IMR-90 (cell line): ENCODE measurements at regions not wholly inside any gene's neighbourhood (a gene's known extent, or its start where the extent isn't known, plus 50 kb on each side); places are given as distances from the start of the nearest gene placed in this dataset.

Experiments used
- ATAC-seq: fragments of 200-7000 bp; cut with Tn5 transposase; 2 replicates; pipeline ENCODE4 v1.9.1; 2020; ENCODE audit warnings: low read depth, mild to moderate bottlenecking, moderate library complexity
- BruUV-seq: library from RNA; stranded (reverse); fragments of 400-500 nt; replicated peaks from 2 replicates; lab custom pipeline; 2021; lab: Mats Ljungman, UMichigan
- CTCF ChIA-PET: fragments of 300-600 bp; formaldehyde crosslinking; extraction: SDS; loops from one replicate; lab custom pipeline; 2021; ENCODE audit warnings: antibody characterized with exemption; lab: Yijun Ruan, JAX
- POLR2A ChIA-PET: fragments of 300-600 bp; sonication (Branson Sonifier 250); formaldehyde crosslinking; loops from one replicate; lab custom pipeline; 2022; ENCODE audit warnings: antibody characterized with exemption; ENCODE audit not compliant: unreplicated experiment; lab: Charles Lee
- DNase-seq: peaks from one replicate; pipeline ENCODE4 v3.0.0; 2013
- H2AFZ ChIP-seq: replicated peaks from 2 replicates; pipeline ENCODE3; 2013; ENCODE audit warnings: low read length, mild to moderate bottlenecking; ENCODE audit not compliant: poor library complexity
- H2AK5ac ChIP-seq: 2 replicates; pipeline ENCODE4 v1.6.1; 2013; ENCODE audit warnings: low read depth, low read length, inconsistent platforms
- H2AK9ac ChIP-seq: replicated peaks from 2 replicates; pipeline ENCODE3; 2013; ENCODE audit warnings: mild to moderate bottlenecking, low read depth, low read length, moderate library complexity; ENCODE audit not compliant: poor library complexity
- H2BK120ac ChIP-seq: 2 replicates; pipeline ENCODE4 v1.6.1; 2013; ENCODE audit warnings: low read depth, low read length, inconsistent platforms
- H2BK15ac ChIP-seq: 3 replicates; pipeline ENCODE4 v1.6.1; 2013; ENCODE audit warnings: low read depth, low read length, inconsistent platforms
- H2BK20ac ChIP-seq: 2 replicates; pipeline ENCODE4 v1.6.1; 2013; ENCODE audit warnings: low read depth, mild to moderate bottlenecking, inconsistent platforms, low read length, moderate library complexity
- H2BK5ac ChIP-seq: 2 replicates; pipeline ENCODE4 v1.6.1; 2013; ENCODE audit warnings: mild to moderate bottlenecking, low read depth, low read length, inconsistent platforms; ENCODE audit not compliant: poor library complexity, severe bottlenecking
- H3K14ac ChIP-seq: replicated peaks from 2 replicates; pipeline ENCODE4 v1.6.1; 2013; ENCODE audit warnings: low read depth, low read length, inconsistent platforms
- H3K18ac ChIP-seq: 2 replicates; pipeline ENCODE4 v1.6.1; 2013; ENCODE audit warnings: low read depth, low read length, control low read depth
- H3K23ac ChIP-seq: 2 replicates; pipeline ENCODE4 v1.6.1; 2013; ENCODE audit warnings: low read depth, low read length, inconsistent platforms
- H3K27ac ChIP-seq: 2 replicates; pipeline ENCODE4 v1.5.1; 2013; ENCODE audit warnings: mild to moderate bottlenecking, control low read depth, low read length; ENCODE audit not compliant: insufficient read depth
- H3K27me3 ChIP-seq: 2 replicates; pipeline ENCODE4 v1.6.1; 2013; ENCODE audit warnings: low read length; ENCODE audit not compliant: control insufficient read depth, insufficient read depth
- H3K36me3 ChIP-seq: 2 replicates; pipeline ENCODE4 v1.6.1; 2013; ENCODE audit warnings: low read length, mixed read lengths; ENCODE audit not compliant: control insufficient read depth, insufficient read depth
- H3K4ac ChIP-seq: 2 replicates; pipeline ENCODE4 v1.6.1; 2013; ENCODE audit warnings: low read depth, low read length, inconsistent platforms
- H3K4me1 ChIP-seq: 2 replicates; pipeline ENCODE4 v1.6.1; 2013; ENCODE audit warnings: low read length, mixed read lengths; ENCODE audit not compliant: control insufficient read depth, insufficient read depth
- H3K4me2 ChIP-seq: 2 replicates; pipeline ENCODE4 v1.6.1; 2013; ENCODE audit warnings: low read depth, mild to moderate bottlenecking, control low read depth, low read length, moderate library complexity
- H3K4me3 ChIP-seq: 2 replicates; pipeline ENCODE4 v1.5.1; 2013; ENCODE audit warnings: low read depth, mild to moderate bottlenecking, control low read depth, low read length, moderate library complexity; ENCODE audit not compliant: insufficient read depth
- H3K56ac ChIP-seq: 2 replicates; pipeline ENCODE4 v1.6.1; 2013; ENCODE audit warnings: low read length, inconsistent platforms; ENCODE audit not compliant: insufficient read depth; ENCODE audit errors: extremely low read depth
- H3K79me1 ChIP-seq, 2 experiments: 2 replicates each; pipeline ENCODE4 v1.6.1; 2013; ENCODE audit warnings: low read length in 2 of 2, inconsistent platforms in 1 of 2, low read depth in 1 of 2
- H3K9ac ChIP-seq: 2 replicates; pipeline ENCODE4 v1.6.1; 2013; ENCODE audit warnings: low read depth, low read length, control low read depth
- H3K9me1 ChIP-seq: 2 replicates; pipeline ENCODE4 v1.6.1; 2013; ENCODE audit warnings: low read length, inconsistent platforms; ENCODE audit not compliant: insufficient read depth
- H3K9me3 ChIP-seq: 2 replicates; pipeline ENCODE4 v1.6.1; 2013; ENCODE audit warnings: low read length; ENCODE audit not compliant: control insufficient read depth, insufficient read depth
- H4K20me1 ChIP-seq: 2 replicates; pipeline ENCODE4 v1.6.1; 2013; ENCODE audit warnings: low read length, inconsistent platforms; ENCODE audit not compliant: insufficient read depth
- H4K5ac ChIP-seq: 2 replicates; pipeline ENCODE4 v1.6.1; 2013; ENCODE audit warnings: mild to moderate bottlenecking, low read depth, low read length, control low read depth
- H4K8ac ChIP-seq, 2 experiments: 2 replicates each; pipeline ENCODE4 v1.6.1; 2013; ENCODE audit warnings: low read depth in 2 of 2, low read length in 2 of 2, control low read depth in 1 of 2, inconsistent platforms in 1 of 2
- H4K91ac ChIP-seq: 2 replicates; pipeline ENCODE4 v1.6.1; 2013; ENCODE audit warnings: low read depth, low read length, inconsistent platforms; ENCODE audit not compliant: insufficient read depth
- CTCF ChIP-seq: conservative IDR thresholded peaks from 2 replicates; pipeline ENCODE4 v1.5.1; 2012; ENCODE audit warnings: mild to moderate bottlenecking, low read depth, low read length, improper control_type of control experiment
- ELK1 ChIP-seq: fragments of 150-350 bp; IDR thresholded peaks from 2 replicates; pipeline ENCODE4 v1.6.1; 2016; ENCODE audit warnings: low read depth, mild to moderate bottlenecking, low read length, moderate library complexity, borderline replicate concordance
- FOS ChIP-seq: fragments of 150-350 bp; IDR thresholded peaks from 2 replicates; pipeline ENCODE4 v1.6.1; 2016; ENCODE audit warnings: low read depth, low read length
- MAZ ChIP-seq: IDR thresholded peaks from 2 replicates; pipeline ENCODE4 v1.6.1; 2012; ENCODE audit warnings: low read depth, mild to moderate bottlenecking, low read length, improper control_type of control experiment, moderate library complexity, borderline replicate concordance
- MXI1 ChIP-seq: IDR thresholded peaks from 2 replicates; pipeline ENCODE4 v1.6.1; 2012; ENCODE audit warnings: low read depth, mild to moderate bottlenecking, low read length, moderate library complexity, borderline replicate concordance
- NFE2L2 ChIP-seq: fragments of 150-350 bp; IDR thresholded peaks from 2 replicates; pipeline ENCODE4 v1.6.1; 2016; ENCODE audit warnings: low read depth, mild to moderate bottlenecking, low read length
- POLR2A ChIP-seq: IDR thresholded peaks from 2 replicates; pipeline ENCODE4 v1.6.1; 2012; ENCODE audit warnings: mild to moderate bottlenecking, low read depth, low read length
- RAD21 ChIP-seq: IDR thresholded peaks from 2 replicates; pipeline ENCODE4 v1.6.1; 2012; ENCODE audit warnings: low read length, improper control_type of control experiment
- RCOR1 ChIP-seq: IDR thresholded peaks from 2 replicates; pipeline ENCODE4 v1.6.1; 2012; ENCODE audit warnings: mild to moderate bottlenecking, low read length, improper control_type of control experiment; ENCODE audit not compliant: insufficient replicate concordance
- SMC3 ChIP-seq: fragments of 150-350 bp; IDR thresholded peaks from 2 replicates; pipeline ENCODE4 v1.6.1; 2016; ENCODE audit warnings: low read depth, mild to moderate bottlenecking, antibody characterized with exemption, low read length, moderate library complexity
- USF2 ChIP-seq: fragments of 150-350 bp; IDR thresholded peaks from 2 replicates; pipeline ENCODE4 v1.6.1; 2017; ENCODE audit warnings: mild to moderate bottlenecking, antibody characterized with exemption, low read length, low read depth
- WGBS, 2 experiments: methylation state at CpG; one replicate each; pipeline versions ENCODE4 v1.1.5 to v1.1.7; 2013; ENCODE audit warnings: missing lambda C conversion rate in 2 of 2; ENCODE audit not compliant: insufficient read length in 1 of 2; ENCODE audit errors: extremely low coverage in 2 of 2; 5-methylcytosine and 5-hydroxymethylcytosine counted together
- dilution Hi-C: fragments of 300-500 bp; cut with HindIII; formaldehyde crosslinking; loops from one replicate; pipeline ENCODE4 v1.14.3; 2018; ENCODE audit warnings: low sequenced_read_pairs; ENCODE audit not compliant: unreplicated experiment
- in situ Hi-C: fragments of 300-500 bp; cut with MboI; formaldehyde crosslinking; loops from 3 replicates; pipeline ENCODE4 v1.14.3; 2019; ENCODE audit warnings: low sequenced_read_pairs, inconsistent platforms, mixed read lengths
- intact Hi-C: fragments of 100-400 bp; cut with micrococcal nuclease; formaldehyde crosslinking; loops from 2 replicates; pipeline ENCODE4 v1.10.0; 2022

- no peak overlapping the region for H2AFZ ChIP-seq
- H3K36me3 ChIP-seq, result no peaks in the 10 kb centered on the region
- no peak for DNase-seq
- H4K8ac ChIP-seq, result no peak overlapping the region
- no peaks in the 10 kb centered on the region for H3K4me1 ChIP-seq
- H2BK120ac ChIP-seq, result no peak overlapping the region
- H2AK9ac ChIP-seq, result no peak overlapping the region
- H3K14ac ChIP-seq, result no peak overlapping the region
- H3K4me2 ChIP-seq, result no peak overlapping the region
- in situ Hi-C loops (no loop called here), intact Hi-C loops (no loop called here), dilution Hi-C loops (no loop called here)
- no peak overlapping the region for H3K9ac ChIP-seq
- no peak overlapping the region for H2BK20ac ChIP-seq
- no peak overlapping the region for H3K4me3 ChIP-seq
- no peak overlapping the region for H3K18ac ChIP-seq
- ChIA-PET POLR2A (no interaction called here), CTCF (no interaction called here)
- H2BK5ac ChIP-seq, result no peak overlapping the region
- H3K27me3 ChIP-seq, result no peaks in the 10 kb centered on the region
- no peak overlapping the region for H3K27ac ChIP-seq
- H3K9me3 ChIP-seq, result no peaks in the 10 kb centered on the region
- H3K79me1 ChIP-seq, result no peaks in the 10 kb centered on the region
- no peak overlapping the region for H3K4ac ChIP-seq
- H4K5ac ChIP-seq, result no peak overlapping the region
- BruUV-seq, result no TSS peak
- no peaks in the 10 kb centered on the region for H4K20me1 ChIP-seq
- no peak overlapping the region for H3K23ac ChIP-seq
- TF ChIP-seq NFE2L2 (no peak), SMC3 (no peak), MAZ (no peak), RAD21 (no peak), USF2 (no peak), ELK1 (no peak), POLR2A (no peak), CTCF (no peak), MXI1 (no peak), RCOR1 (no peak), FOS (no peak)
- no peak overlapping the region for H2AK5ac ChIP-seq
- no peaks in the 10 kb centered on the region for H3K9me1 ChIP-seq
- ATAC-seq, result no peak
- no peak overlapping the region for H2BK15ac ChIP-seq
- no peak overlapping the region for H3K56ac ChIP-seq
- no peak overlapping the region for H4K91ac ChIP-seq
- no CpG with 5 or more reads among the region's 4 CpGs for WGBS, 2 experiments
Measured at GRCh38 chr1:72540674-72541073, 258.3 kb upstream of the NEGR1 start.
